Osteocyte (in vitro differentiated cells): ENCODE measurements at regions not wholly inside any gene's neighbourhood (a gene's known extent, or its start where the extent isn't known, plus 50 kb on each side); places are given as distances from the start of the nearest gene placed in this dataset.
A peak's percentile ranks its signal among the peaks of the same experiment; 100 is the strongest.

ENCODE experiments used
- DNase-seq: peaks from one replicate; pipeline ENCODE4 v3.0.0; 2021; ENCODE audit warnings: mixed read lengths; ENCODE audit not compliant: unreplicated experiment; ENCODE audit errors: extremely low spot score
- H3K27ac Mint-ChIP-seq: one replicate; pipeline ENCODE4 v1.8.0; 2021; ENCODE audit warnings: mild to moderate bottlenecking, mixed read lengths; ENCODE audit not compliant: unreplicated experiment
- H3K27me3 Mint-ChIP-seq: one replicate; pipeline ENCODE4 v1.8.0; 2021; ENCODE audit warnings: mixed read lengths; ENCODE audit not compliant: unreplicated experiment
- H3K36me3 Mint-ChIP-seq: one replicate; pipeline ENCODE4 v1.8.0; 2021; ENCODE audit warnings: mixed read lengths; ENCODE audit not compliant: unreplicated experiment
- H3K4me1 Mint-ChIP-seq: one replicate; pipeline ENCODE4 v1.8.0; 2021; ENCODE audit warnings: mixed read lengths; ENCODE audit not compliant: unreplicated experiment
- H3K4me3 Mint-ChIP-seq: one replicate; pipeline ENCODE4 v1.8.0; 2021; ENCODE audit warnings: mild to moderate bottlenecking, moderate library complexity, mixed read lengths; ENCODE audit not compliant: unreplicated experiment
- H3K9me3 Mint-ChIP-seq: one replicate; pipeline ENCODE4 v1.8.0; 2021; ENCODE audit warnings: mixed read lengths; ENCODE audit not compliant: unreplicated experiment
- CTCF ChIP-seq: fragments of 200-600 bp; sonication (generic); IDR thresholded peaks from 2 replicates; pipeline ENCODE4 v1.5.0; 2021; ENCODE audit warnings: antibody characterized with exemption, mild to moderate bottlenecking, moderate library complexity

- no peak for TF ChIP-seq CTCF
- no peak for DNase-seq
- Mint-ChIP-seq H3K27me3 (no peaks in the 10 kb centered on the region), H3K36me3 (peaks cover 6% of the 10 kb centered on the region), H3K4me3 (no peak overlapping the region), H3K9me3 (peaks cover 8% of the 10 kb centered on the region), H3K27ac (no peak overlapping the region), H3K4me1 (peaks cover 27% of the 10 kb centered on the region)
Measured at GRCh38 chr5:106113922-106114321, 1556.8 kb downstream of the EFNA5 start.

GRCh38 chr5:106106384-106106783 is 1564.4 kb downstream of the EFNA5 start:
- H3K27me3 Mint-ChIP-seq: no peaks in the 10 kb centered on the region
- no peak overlapping the region for H3K4me3 Mint-ChIP-seq
- DNase-seq: no peak
- no peak for TF ChIP-seq CTCF
- H3K9me3 Mint-ChIP-seq: peaks cover 3% of the 10 kb centered on the region
- H3K27ac Mint-ChIP-seq: peak overlapping the region; percentile 62
- no peaks in the 10 kb centered on the region for H3K36me3 Mint-ChIP-seq
- H3K4me1 Mint-ChIP-seq: peaks cover 48% of the 10 kb centered on the region

- Mint-ChIP-seq H3K9me3 (peaks cover 16% of the 10 kb centered on the region), H3K27ac (no peak overlapping the region), H3K27me3 (no peaks in the 10 kb centered on the region), H3K4me1 (peaks cover 17% of the 10 kb centered on the region), H3K4me3 (no peak overlapping the region), H3K36me3 (peaks cover 7% of the 10 kb centered on the region)
- no peak for DNase-seq
- TF ChIP-seq CTCF: no peak
Measured at GRCh38 chr5:106097340-106097739, 1573.4 kb downstream of the EFNA5 start.

- no peak for TF ChIP-seq CTCF
- Mint-ChIP-seq H3K36me3 (peaks cover 4% of the 10 kb centered on the region), H3K4me1 (peaks cover 12% of the 10 kb centered on the region), H3K4me3 (no peak overlapping the region), H3K27me3 (no peaks in the 10 kb centered on the region), H3K27ac (no peak overlapping the region), H3K9me3 (peaks cover 9% of the 10 kb centered on the region)
- DNase-seq: no peak
Measured at GRCh38 chr5:106094839-106095238, 1575.9 kb downstream of the EFNA5 start.

- no peaks in the 10 kb centered on the region for H3K27me3 Mint-ChIP-seq
- peaks cover 2% of the 10 kb centered on the region for H3K9me3 Mint-ChIP-seq
- H3K27ac Mint-ChIP-seq: peak overlapping the region; percentile 51
- no peak overlapping the region for H3K4me3 Mint-ChIP-seq
- DNase-seq: peak; percentile 89
- H3K36me3 Mint-ChIP-seq: no peaks in the 10 kb centered on the region
- H3K4me1 Mint-ChIP-seq: peaks cover 12% of the 10 kb centered on the region
- no peak for TF ChIP-seq CTCF
Measured at GRCh38 chr5:106094204-106094607, 1576.5 kb downstream of the EFNA5 start.
